CD1c-positive myeloid dendritic cell (primary cell): ENCODE measurements at regions not wholly inside any gene's neighbourhood (a gene's known extent, or its start where the extent isn't known, plus 50 kb on each side); places are given as distances from the start of the nearest gene placed in this dataset.
A peak's percentile ranks its signal among the peaks of the same experiment; 100 is the strongest.
"Not testable (repeated sequence)": the region's sequence is repeated elsewhere in the genome, so short reads cannot be mapped to it uniquely, and the experiment has no call there.

Source experiments
- DNase-seq: peaks from one replicate; pipeline ENCODE4 v3.0.0-alpha.2; 2016; ENCODE audit errors: extremely low spot score

DNA sequence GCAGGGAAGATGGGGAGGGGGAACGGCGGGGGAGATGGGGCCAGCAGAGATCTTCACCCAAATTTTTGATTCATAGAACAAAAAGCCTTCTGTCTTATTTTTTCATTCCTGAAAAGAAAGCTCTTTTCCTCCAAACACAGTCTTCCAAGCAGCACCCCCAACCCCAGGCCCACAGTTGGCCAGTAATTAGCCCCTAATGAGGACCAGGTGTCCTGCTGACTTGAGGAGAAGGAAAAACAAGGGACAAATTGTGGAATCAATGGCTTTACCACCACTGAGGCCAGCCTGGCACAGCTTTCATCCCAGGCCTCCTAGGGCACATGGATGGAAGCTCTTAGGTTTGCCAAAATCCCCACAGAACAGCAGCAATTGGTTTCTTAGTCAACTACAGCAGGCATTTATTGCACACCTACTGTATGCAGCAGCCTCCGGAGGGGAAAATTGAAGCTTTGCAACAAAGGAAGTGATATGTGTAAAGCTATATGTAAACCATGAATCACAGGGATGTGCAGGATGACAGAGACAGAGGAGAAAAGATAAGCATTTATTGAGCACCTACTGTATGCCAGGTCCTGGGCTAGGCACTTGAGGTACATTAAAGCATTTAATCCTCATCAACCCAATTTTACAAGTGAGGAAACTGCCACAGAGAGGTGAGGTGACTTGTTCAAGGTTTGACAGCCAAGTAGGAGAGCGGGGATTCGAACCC, 199.5 kb downstream of the TBC1D2B start:
- DNase-seq = no peak

DNA sequence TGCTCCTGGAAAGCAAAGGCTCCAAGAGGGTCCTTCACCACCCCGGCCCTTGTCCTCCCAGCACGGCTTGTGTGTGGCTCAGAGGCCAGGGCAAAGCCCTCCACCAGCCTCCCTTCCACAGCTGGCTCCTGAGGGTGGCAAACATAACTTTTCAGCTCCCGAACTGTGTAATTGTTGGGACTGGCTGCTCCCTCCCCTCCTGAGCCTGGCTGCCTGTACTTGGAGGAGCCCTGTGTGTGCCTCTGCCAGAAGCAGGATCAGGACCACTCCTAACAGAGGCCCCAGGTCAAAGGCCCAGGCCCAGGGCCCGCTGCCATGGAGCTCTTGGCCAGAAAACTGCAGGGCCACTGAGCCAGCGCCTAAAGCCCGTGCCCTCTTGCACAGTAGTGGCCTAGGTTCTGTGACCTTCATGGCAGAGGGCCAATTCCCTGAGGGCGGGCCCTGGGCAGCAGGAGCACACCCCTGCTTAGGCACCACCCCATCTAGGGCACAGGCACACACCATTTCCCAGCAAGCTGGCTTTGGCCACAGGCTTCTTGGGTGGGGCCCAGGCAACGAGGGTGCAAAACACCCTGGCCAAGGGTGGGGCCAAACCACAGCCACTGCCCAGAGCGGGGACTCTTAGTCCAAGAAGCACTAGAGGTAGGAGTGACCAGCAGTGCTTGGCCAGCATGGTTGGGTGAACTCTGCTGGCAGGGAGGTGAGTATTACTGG, 201.2 kb downstream of the TBC1D2B start:
- DNase-seq = not testable (repeated sequence)

DNA sequence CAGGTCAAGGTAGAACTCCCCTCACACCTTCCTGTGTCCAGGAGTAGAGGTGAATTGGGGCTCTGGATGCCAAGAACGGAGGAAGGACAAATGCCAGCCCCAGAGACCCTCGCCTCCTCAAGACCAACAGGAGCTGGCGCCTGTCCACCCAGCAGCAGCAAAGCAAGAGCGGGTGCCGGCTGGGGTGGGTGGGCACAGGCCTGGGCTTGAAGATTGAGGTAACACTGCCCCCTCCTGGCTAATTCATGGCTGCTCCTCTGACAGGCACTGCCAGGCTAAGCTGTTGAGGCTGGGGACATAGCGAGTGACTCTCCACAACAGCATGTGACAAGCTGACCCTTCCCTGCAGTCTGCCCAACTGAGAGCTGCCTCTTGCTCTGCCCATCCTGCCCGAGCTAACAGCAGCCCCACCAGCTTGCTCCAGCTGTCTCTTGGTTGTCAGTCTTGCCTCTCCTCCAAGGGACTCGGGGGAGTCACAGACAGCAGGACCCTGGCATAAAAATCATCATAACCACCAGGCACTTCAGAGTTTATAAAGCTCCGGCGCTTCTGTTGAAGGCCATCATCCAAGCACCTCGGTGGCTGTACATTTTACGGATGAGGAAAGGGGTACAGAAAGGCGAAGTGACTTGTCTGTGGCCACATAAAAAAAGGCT, 202.3 kb downstream of the TBC1D2B start:
- peak; percentile 57 for DNase-seq

DNA sequence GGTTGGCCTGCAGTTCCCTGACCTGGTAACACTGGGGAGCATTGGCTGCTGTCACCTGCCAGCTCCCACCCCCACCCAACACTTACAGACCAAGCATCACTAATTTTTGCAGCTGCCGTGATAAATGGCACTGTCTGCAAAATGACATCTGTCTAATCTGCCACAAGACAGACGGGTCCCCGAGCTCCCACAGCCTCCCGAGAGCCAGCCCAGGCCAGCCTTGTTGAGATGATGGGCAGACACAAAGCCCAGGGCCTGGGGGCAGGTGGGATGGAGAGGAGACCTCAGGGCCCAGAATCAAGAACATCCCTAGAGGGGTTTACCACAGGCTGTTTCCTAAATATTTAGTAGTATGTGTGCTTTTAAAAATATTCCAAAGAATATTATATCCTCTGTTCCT, 203.4 kb downstream of the TBC1D2B start:
- no peak for DNase-seq

DNA sequence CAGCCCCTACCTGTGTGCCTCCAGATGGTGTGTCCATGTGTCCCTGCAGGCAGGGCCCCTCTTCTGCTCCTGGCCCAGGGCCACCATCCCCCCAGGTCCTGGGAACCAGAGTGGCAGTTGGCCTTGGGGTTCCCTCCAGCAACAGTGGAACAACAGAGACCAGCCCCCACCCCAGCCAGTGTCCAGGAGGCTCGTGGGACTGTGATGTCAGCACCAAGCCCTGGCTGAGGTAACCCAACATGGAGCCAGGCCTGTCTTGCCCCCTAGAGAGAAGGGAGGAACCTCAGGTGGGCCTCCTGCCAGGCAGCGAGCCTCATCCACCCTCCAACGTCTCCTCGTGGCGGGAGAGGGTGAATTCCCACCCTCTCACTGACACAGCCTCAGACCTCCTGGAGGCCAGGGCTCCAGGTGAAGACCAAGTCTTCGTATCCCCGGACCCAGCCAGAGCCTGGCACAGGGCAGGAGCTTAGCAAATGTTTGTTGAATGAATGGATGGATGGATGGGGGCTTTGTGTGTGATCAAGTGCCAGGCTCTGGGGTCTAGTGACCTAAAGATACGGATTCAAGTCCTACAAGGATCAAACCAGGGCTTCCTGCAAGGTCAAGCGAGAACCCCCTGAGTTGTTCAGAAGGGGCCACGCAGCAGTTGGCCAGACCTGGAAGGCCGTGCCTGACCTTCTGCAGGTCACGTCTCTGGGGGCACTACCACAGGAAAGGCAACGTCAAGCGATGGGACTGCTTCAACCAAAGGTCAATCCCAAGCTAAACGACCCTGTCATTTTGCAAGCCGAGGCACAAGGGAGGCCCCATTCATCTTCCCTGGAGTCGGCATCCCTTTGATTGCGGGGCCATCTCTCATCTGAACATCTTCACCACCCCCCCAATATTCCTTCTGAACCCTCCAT, 204.7 kb downstream of the TBC1D2B start:
- DNase-seq = not testable (repeated sequence)

DNA sequence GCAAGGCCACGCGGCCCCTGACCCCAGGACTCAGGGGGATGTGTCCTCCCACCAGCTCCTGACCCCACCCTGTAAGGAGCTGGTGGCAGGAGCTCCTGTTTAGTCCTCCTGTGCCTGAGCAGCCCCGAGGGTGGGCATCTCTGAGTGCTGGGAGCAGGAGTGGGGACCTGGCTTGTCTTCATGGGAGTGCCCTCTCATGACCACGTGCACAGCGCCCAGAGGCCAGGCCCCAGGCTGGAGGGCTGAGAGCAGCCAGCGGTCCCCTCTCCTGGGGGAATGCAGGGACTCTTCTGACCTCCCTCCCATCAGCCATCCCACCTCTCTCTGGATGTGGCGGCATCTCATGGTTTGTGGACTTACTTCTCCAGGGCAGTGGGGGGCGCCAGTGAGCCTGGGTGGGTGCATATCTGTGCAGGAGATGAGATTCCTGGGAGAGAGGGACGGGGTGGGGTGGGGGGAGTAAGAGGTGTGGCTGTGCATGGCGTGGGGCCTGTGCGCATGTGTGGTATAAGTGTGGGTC, 205.6 kb downstream of the TBC1D2B start:
- no peak for DNase-seq

DNA sequence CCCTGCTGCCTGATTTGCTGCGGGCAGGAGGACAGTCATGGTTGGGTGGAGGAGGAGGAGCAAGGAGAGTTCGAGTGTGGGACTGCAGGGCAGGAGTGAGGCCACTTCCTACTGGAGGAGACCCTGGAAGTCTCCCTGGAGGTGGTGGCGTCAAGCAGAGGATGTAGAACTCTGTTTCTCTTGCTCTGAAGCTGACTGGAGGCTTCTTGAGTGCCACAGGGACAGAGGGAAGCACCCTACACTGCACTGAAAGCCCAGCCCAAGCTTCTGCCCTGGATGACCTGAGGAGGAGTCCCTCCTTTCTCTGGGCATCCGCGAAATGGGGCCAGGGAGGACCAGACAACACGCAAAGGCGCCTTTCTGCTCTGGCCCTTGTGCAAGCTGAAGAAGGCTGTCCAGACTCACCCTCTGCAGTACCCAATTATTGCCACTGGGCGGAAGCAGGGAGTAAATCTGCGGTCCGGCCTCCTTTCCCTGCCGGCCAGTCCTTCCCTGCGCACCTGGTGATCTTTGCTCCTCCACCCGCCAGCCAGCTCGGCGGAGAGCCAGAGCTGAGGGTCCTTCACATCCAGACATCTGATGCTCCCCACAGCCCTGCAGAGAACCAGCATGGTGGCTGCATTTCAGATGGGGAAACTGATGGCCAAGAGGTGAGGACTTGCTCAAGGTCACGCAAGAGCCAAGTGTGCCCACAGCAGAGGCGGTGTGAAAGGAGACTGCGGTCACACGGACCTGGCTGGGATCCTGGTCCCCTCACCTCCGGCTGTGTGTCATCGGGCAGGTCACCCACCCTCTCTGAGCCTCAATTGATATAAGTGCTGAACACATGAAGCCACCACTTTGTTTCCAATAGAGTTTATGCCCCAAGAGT, 207.1 kb downstream of the TBC1D2B start:
- DNase-seq = peak; percentile 50

DNA sequence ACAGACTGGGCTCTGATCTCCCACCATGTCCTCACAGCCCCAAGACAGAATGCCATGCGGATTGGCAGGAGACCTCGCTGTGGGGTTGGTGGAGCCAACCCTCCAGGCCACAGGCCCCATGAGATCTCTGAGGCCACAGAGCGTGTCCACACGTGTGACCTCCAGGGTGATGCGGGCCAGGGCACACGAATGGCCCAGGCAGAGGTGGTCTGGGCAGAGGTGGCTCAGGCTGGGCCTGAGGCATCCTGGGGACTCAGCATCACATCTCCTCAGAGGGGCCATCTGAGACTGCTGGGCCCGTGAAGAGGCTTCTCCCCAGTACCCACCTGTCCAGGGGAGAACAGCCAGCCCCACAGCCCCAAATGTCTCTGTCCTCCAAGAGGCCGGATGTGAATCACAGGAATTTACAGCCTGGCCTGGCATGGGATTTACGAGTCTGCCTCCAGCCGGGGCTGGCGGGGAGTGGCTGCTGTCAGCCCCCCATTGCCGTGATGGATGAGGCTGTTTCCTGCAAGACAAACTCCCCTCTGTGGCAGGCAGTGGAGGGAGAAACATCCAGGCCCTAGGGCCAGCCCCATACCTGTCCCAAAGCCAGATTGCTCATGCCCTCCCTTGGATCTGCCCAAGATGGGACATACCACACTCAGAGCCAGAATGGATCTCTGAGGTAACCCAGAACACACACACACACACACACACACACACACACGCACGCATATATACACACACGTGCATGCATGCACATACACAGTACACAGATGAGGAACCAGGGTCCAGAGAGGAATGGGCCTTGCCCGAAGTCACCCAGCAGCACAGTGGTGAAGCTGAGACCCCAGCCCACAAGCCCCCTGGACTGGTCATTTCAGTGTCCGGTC, 208.3 kb downstream of the TBC1D2B start:
- DNase-seq = no peak

DNA sequence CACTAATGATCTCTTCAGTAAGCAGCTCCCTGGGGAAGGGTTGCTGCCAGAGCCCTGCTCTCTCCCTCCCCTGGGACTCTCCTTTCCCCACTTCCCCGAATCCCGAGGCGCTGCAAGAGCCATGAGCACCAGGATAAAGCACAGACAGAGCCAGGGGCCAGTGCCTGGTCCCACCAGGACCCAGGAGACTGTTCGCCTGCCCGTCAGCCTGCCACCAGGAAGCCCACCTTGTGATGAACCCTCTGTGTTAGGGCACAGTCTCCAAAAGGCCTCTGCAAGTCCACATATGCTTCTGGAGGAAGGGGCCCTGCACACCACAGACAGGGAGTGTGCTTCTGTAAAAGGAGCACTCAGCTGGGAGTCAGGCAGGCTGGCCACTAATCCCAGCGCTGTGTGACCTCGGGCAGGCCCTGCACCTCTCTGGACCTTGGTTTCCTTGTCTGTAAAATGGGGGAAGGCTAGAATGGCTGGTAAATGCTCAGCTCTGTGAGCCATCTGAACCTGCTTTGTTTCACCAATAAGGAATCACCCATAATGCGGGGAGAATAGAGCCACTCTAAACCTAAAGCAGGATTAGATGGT, 209.4 kb downstream of the TBC1D2B start:
- DNase-seq = not testable (repeated sequence)

DNA sequence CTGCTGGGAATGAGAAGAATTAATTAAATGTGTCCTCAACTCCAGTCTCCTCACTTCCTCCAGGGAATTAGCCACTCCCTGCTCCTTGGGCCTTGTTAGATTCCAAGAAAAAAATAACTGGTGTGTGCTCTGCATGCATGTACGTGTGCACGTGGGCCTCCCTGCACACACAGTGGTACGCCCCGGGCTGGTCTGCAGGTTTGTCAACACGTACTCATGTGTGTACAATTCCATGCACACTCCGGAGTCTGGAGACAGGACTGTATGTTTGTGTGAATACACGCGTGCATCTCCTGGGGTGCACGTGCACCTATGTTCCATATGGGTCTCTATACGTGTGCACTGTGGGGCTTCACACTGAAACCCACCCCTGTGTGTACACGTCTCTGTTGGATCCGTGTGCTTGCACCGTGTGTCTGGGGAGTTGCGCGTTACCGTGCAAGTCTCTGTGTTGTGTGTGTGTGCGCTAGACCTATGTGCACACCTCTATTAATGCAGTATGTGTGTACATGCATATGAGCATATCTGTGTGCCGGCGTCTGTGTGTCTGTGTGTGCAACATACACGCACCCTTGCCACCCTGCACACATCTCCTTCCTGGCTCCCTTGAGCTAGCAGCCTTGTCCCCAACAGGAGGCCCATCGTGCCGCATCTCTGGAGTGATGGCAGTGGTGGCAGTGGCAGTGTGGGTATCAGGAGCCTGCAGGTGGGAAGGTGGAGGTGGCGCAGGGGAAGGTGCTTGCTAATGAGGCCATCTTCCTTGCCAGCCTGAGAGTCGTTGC, 210.1 kb downstream of the TBC1D2B start:
- DNase-seq = no peak

DNA sequence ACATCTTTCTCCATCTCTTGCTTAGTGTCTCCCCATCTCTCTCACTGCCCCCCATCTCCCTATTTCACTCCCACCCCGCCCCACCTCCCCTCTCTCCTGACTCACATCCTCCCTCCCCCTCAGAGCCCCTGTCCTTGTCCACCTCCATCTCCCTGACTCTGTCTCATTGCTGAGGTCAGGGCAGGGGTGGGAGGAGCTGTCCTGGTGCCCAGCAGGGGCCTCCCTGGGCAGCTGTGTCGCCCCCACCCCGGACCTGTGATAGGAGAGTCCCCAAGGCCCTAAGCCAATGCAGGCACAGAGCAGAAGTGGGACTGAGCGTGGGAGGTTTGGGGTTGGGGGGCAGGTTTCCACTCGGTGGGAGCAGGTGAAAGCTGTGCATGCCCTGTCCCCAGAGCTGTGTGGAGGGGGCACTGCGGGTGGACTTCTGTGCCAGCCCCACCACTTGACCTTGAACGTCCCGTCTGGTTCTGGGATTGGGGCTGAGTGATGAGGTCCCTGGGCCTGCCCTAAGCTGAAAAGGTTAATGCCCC, 210.8 kb downstream of the TBC1D2B start:
- DNase-seq = no peak

DNA sequence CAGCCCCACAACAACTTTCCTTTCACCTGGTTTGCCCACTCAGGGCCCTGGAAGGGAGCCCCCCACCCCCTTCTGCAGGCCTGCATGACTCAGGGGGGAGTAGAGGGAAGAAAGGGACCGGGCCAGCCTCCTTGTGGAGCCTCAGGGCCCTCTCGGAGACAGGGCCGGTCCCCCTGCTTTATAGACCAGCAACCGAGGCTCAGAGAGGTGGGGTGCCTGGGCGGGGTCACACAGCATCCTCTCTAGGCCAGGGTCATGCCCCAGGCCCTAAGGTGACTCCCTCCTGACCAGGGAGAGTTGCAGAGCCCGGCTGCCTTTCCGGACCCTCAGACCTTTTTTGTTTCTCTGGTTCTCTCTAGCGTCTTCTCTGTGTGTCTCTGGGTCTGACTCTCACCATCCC, 211.3 kb downstream of the TBC1D2B start:
- DNase-seq = no peak

DNA sequence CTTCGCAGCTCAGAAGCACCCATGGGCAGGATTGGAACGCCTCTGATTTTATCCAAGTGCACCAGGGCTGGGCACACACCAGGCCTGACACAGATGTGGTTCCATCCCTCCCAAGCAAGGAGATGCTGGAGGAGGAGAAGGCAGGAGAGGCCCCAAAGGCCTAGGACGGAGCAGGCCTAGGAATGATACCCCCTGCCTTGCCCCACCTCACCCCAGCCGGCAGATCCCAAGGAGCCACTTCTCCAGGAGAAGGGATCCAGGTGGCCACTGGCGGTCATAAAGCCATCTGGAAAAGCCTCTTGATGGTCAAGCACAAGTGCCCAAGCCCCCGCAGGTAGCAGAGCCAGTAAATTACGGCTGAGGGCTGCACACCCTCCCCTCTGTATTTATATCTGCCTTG, 211.8 kb downstream of the TBC1D2B start:
- DNase-seq = no peak

DNA sequence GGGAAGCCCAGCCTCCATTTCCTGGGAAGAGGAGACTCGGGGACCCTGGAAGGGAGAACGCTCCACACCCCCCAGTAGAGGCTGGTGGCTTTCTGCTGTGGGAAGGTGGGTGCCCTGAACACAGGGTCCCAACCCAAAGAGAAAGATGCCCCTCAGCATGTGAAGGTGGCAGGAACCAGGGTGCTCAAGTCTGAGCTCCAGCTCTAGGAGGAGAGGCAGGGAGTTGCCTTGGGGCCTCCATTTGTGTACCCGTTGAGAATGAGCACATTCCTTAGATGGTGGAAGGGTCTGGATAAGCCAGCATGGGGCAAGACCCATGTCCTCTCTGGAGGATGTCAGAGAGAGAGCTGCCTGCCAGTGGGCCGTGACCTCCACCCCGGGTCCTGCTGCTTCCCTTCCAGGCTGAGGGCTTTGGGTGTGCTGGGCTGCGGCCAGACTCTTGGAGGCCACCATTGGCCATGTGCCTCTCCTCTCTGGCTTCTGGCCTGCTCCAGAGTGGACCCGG, 212.4 kb downstream of the TBC1D2B start:
- DNase-seq = no peak

DNA sequence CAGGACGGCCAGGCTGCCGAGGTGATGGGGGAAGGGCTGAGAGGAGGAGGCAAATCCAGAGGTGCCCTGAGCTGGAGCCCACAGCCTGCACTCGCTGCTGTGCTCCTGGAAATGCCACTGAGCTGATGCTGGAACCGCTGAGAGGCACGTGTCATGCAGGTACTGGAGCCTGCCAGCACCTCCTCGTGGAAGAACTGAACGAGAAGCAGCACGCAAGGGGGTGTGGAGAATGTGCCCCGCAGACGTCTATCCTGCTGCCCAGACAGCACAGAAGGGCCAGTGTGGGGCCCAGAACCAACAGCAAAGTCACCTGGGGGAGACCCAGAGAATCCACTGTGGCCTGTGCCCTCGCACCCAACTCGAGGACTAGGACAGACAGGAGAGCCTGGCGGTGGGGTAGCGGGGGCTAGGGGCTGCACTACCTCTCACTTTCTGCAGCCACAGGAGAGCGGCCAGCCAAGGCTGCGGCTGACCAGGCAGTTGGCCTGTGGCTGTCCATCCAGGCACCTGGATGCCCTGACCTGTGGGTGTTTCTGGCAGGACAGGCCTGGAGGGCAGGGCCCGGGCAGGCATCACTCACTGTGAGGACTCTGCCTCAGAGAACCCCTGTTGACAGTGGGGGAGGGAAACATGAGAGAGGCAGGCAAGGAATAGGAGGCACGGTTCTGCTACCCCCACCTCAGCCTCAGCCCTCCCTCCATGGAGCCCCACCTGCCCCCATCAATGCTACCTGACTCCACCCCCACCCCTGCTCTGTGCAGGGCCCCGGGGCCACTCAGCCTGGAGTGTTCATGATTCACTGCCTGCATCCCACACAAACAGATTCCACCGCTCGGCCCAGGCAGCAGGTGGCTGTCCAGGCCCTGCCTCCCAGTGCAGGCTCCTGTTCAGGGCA, 213.1 kb downstream of the TBC1D2B start:
- DNase-seq = no peak

DNA sequence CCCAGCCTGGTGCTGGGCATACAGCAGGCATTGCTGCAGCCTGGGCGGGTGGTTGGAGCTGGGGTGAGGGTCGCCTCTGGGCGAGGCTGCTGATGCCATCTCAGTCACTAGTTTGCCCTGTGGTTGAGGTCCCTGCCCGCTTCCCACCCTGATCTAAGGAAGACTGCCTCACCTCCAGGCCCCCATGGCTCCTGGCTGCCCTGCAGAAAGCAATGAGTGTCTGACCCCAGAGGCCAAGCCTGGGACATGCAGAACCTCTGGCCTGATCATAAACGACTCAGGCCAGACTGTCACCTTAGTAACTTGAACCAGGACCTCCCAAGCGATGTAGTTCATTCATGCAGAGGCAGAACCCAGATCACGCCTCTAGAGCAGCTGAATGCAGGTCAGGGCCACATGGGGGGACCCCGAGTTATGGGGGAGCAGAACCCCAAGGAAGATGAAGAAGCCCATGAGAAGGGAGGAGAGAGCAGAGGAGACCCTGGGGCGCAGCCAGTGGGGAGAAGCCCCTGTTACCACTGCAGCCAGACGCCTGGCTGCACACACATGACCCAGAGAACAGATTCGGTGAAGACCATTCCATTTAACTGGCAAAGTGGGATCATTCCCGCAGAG, 213.9 kb downstream of the TBC1D2B start:
- DNase-seq = no peak
